Neural cell (in vitro differentiated cells): ENCODE measurements at regions not wholly inside any gene's neighbourhood (a gene's known extent, or its start where the extent isn't known, plus 50 kb on each side); places are given as distances from the start of the nearest gene placed in this dataset.

Source experiments
- H2AFZ ChIP-seq: fragments of 200-600, 300-800 bp; sonication (generic), shearing (Covaris generic); 2 replicates; pipeline ENCODE4 v1.6.0; 2014; ENCODE audit warnings: low read depth, mild to moderate bottlenecking, antibody characterized with exemption, low read length, moderate library complexity
- H3F3A ChIP-seq: fragments of 200-600 bp; shearing (Covaris generic); 2 replicates; pipeline ENCODE4 v1.6.1; 2016; ENCODE audit warnings: mild to moderate bottlenecking, moderate library complexity, mixed read lengths, antibody characterized with exemption, low read length; ENCODE audit not compliant: insufficient read depth, poor library complexity, severe bottlenecking
- H3K27ac ChIP-seq: fragments of 200-600, 300-800 bp; sonication (generic), shearing (Covaris generic); 2 replicates; pipeline ENCODE4 v1.5.1; 2014; ENCODE audit warnings: mild to moderate bottlenecking, low read length, moderate library complexity
- H3K27me3 ChIP-seq: fragments of 300-800, 200-600 bp; sonication (generic), shearing (Covaris generic); 2 replicates; pipeline ENCODE4 v1.6.0; 2014; ENCODE audit warnings: mild to moderate bottlenecking, low read depth, low read length, moderate library complexity; ENCODE audit not compliant: insufficient read depth
- H3K36me3 ChIP-seq: fragments of 300-800, 200-600 bp; sonication (generic), shearing (Covaris generic); 2 replicates; pipeline ENCODE4 v1.5.1; 2014; ENCODE audit warnings: mild to moderate bottlenecking, antibody characterized with exemption, low read length, moderate library complexity; ENCODE audit not compliant: insufficient read depth
- H3K4me2 ChIP-seq: fragments of 300-800, 200-600 bp; sonication (generic), shearing (Covaris generic); 2 replicates; pipeline ENCODE4 v1.6.0; 2014; ENCODE audit warnings: mild to moderate bottlenecking, low read length
- H3K4me3 ChIP-seq: fragments of 300-800, 200-600 bp; sonication (generic), shearing (Covaris generic); 2 replicates; pipeline ENCODE4 v1.5.1; 2014; ENCODE audit warnings: mild to moderate bottlenecking, low read length, moderate library complexity
- H3K79me2 ChIP-seq: fragments of 200-600 bp; shearing (Covaris generic); replicated peaks from 2 replicates; pipeline ENCODE4 v1.6.0; 2014; ENCODE audit warnings: mild to moderate bottlenecking, low read length, moderate library complexity; ENCODE audit not compliant: insufficient read depth
- H3K9ac ChIP-seq: fragments of 300-800, 200-600 bp; sonication (generic), shearing (Covaris generic); 2 replicates; pipeline ENCODE4 v1.6.1; 2016; ENCODE audit warnings: mild to moderate bottlenecking, low read length, mixed read lengths
- H3K9me2 ChIP-seq: fragments of 200-600 bp; shearing (Covaris generic); 2 replicates; pipeline ENCODE4 v1.6.1; 2016; ENCODE audit warnings: mild to moderate bottlenecking, low read length, mixed read lengths; ENCODE audit not compliant: insufficient read depth
- H3K9me3 ChIP-seq: fragments of 200-600, 300-800 bp; sonication (generic), shearing (Covaris generic); 2 replicates; pipeline ENCODE4 v1.6.1; 2016; ENCODE audit warnings: mild to moderate bottlenecking, mixed run types, low read length, moderate library complexity, mixed read lengths
- H4K20me1 ChIP-seq: fragments of 200-600 bp; shearing (Covaris generic); 2 replicates; pipeline ENCODE4 v1.6.1; 2016; ENCODE audit warnings: mild to moderate bottlenecking, mixed run types; ENCODE audit not compliant: insufficient read depth
- CTCF ChIP-seq: fragments of 450-650 bp; IDR thresholded peaks from 2 replicates; pipeline ENCODE4 v1.5.1; 2014; ENCODE audit warnings: antibody characterized with exemption, mild to moderate bottlenecking, moderate library complexity; ENCODE audit not compliant: poor library complexity, severe bottlenecking
- EP300 ChIP-seq: fragments of 450-650 bp; conservative IDR thresholded peaks from 2 replicates; pipeline ENCODE4 v1.6.1; 2014; ENCODE audit warnings: antibody characterized with exemption, mild to moderate bottlenecking, moderate library complexity; ENCODE audit not compliant: poor library complexity, severe bottlenecking
- EZH2 ChIP-seq: fragments of 200-600, 300-800 bp; shearing (Covaris generic), sonication (generic); IDR thresholded peaks from 2 replicates; pipeline ENCODE4 v1.6.1; 2014; ENCODE audit warnings: antibody characterized with exemption, low read length, borderline replicate concordance, mild to moderate bottlenecking; ENCODE audit not compliant: insufficient read depth, poor library complexity, severe bottlenecking
- MXI1 ChIP-seq: fragments of 450-650 bp; conservative IDR thresholded peaks from 2 replicates; pipeline ENCODE4 v1.6.1; 2014; ENCODE audit warnings: antibody characterized with exemption, mild to moderate bottlenecking; ENCODE audit not compliant: poor library complexity, severe bottlenecking
- POLR2AphosphoS5 ChIP-seq: IDR thresholded peaks from 2 replicates; pipeline ENCODE4 v1.6.1; 2012
- RAD21 ChIP-seq: fragments of 450-650 bp; conservative IDR thresholded peaks from 2 replicates; pipeline ENCODE4 v1.6.1; 2014; ENCODE audit warnings: antibody characterized with exemption, mild to moderate bottlenecking, moderate library complexity
- SMC3 ChIP-seq: fragments of 450-650 bp; conservative IDR thresholded peaks from 2 replicates; pipeline ENCODE4 v1.6.1; 2014; ENCODE audit warnings: antibody characterized with exemption, mild to moderate bottlenecking, moderate library complexity; ENCODE audit not compliant: poor library complexity
- TAF1 ChIP-seq: IDR thresholded peaks from 2 replicates; pipeline ENCODE4 v1.6.1; 2012; ENCODE audit warnings: low read depth
- TF ChIP-seq, protein P1 (sequence below): IDR thresholded peaks from 2 replicates; pipeline ENCODE4 v1.6.1; 2012; ENCODE audit warnings: borderline replicate concordance

DNA sequence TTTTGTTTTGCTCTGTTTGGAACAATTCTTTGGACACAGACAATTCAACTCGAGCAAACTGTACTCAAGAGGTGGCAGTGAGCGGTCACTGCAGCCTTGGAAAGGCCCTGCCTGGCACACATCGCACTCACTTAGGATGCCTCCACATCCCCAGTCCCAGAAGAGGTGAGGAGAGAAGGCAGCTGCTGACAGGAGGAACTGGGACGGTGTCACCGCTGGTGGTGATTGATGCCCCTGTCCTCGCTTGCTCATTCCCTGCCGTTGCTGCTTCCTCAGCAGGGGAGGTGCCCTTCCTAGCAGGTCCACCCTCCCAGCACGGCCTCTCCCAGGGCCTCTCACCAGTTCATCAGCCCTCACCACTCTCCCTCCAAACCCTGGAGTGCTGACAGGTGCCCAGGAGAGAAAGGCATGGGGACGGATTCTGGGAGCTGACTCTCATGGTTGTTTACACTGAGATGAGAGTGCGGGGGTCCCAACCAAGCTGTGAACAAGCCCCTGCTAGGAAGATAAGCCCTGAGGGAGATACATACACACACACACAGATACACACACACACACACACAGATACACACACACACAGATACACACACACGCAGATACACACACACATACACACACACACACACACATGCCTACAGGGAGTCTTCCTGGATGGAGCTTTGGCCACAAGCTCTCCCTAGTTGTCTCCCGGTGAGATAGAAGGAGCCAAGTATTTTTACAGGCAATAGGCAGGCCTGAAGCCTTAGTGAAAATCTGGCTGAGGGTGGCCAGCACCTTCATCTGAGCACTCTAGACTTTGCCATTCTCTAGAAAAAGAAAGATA is 101.1 kb downstream of the CDC7 start:
- no peaks in the 10 kb centered on the region for H3F3A ChIP-seq
- no peak overlapping the region for H2AFZ ChIP-seq
- H4K20me1 ChIP-seq, result no peaks in the 10 kb centered on the region
- H3K4me2 ChIP-seq, result no peak overlapping the region
- no peak overlapping the region for H3K27ac ChIP-seq
- TF ChIP-seq TAF1, result no peak
- TF ChIP-seq EZH2, result no peak
- TF ChIP-seq RAD21, result no peak
- TF ChIP-seq SMC3, result no peak
- no peak for TF ChIP-seq MXI1
- no peak for TF ChIP-seq POLR2AphosphoS5
- TF ChIP-seq, protein P1, sequence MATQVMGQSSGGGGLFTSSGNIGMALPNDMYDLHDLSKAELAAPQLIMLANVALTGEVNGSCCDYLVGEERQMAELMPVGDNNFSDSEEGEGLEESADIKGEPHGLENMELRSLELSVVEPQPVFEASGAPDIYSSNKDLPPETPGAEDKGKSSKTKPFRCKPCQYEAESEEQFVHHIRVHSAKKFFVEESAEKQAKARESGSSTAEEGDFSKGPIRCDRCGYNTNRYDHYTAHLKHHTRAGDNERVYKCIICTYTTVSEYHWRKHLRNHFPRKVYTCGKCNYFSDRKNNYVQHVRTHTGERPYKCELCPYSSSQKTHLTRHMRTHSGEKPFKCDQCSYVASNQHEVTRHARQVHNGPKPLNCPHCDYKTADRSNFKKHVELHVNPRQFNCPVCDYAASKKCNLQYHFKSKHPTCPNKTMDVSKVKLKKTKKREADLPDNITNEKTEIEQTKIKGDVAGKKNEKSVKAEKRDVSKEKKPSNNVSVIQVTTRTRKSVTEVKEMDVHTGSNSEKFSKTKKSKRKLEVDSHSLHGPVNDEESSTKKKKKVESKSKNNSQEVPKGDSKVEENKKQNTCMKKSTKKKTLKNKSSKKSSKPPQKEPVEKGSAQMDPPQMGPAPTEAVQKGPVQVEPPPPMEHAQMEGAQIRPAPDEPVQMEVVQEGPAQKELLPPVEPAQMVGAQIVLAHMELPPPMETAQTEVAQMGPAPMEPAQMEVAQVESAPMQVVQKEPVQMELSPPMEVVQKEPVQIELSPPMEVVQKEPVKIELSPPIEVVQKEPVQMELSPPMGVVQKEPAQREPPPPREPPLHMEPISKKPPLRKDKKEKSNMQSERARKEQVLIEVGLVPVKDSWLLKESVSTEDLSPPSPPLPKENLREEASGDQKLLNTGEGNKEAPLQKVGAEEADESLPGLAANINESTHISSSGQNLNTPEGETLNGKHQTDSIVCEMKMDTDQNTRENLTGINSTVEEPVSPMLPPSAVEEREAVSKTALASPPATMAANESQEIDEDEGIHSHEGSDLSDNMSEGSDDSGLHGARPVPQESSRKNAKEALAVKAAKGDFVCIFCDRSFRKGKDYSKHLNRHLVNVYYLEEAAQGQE, result no peak
- no peak for TF ChIP-seq CTCF
- no peak for TF ChIP-seq EP300
- H3K27me3 ChIP-seq, result no peaks in the 10 kb centered on the region
- H3K79me2 ChIP-seq, result no peaks in the 10 kb centered on the region
- H3K36me3 ChIP-seq, result no peaks in the 10 kb centered on the region
- H3K4me3 ChIP-seq, result no peak overlapping the region
- no peak overlapping the region for H3K9ac ChIP-seq
- no peaks in the 10 kb centered on the region for H3K9me2 ChIP-seq
- H3K9me3 ChIP-seq, result no peaks in the 10 kb centered on the region

- no peaks in the 10 kb centered on the region for H3K9me2 ChIP-seq
- H3K27ac ChIP-seq, result no peak overlapping the region
- H3K4me2 ChIP-seq, result no peak overlapping the region
- no peak for TF ChIP-seq TAF1
- TF ChIP-seq SMC3, result no peak
- TF ChIP-seq EP300, result no peak
- no peak for TF ChIP-seq EZH2
- no peak for TF ChIP-seq MXI1
- TF ChIP-seq CTCF, result no peak
- TF ChIP-seq POLR2AphosphoS5, result no peak
- no peak for TF ChIP-seq RAD21
- TF ChIP-seq, protein P1, result no peak
- no peaks in the 10 kb centered on the region for H3F3A ChIP-seq
- H3K36me3 ChIP-seq, result no peaks in the 10 kb centered on the region
- H3K9me3 ChIP-seq, result no peaks in the 10 kb centered on the region
- H3K27me3 ChIP-seq, result no peaks in the 10 kb centered on the region
- no peak overlapping the region for H2AFZ ChIP-seq
- H3K4me3 ChIP-seq, result no peak overlapping the region
- H3K79me2 ChIP-seq, result no peaks in the 10 kb centered on the region
- no peaks in the 10 kb centered on the region for H4K20me1 ChIP-seq
- no peak overlapping the region for H3K9ac ChIP-seq
Observed at GRCh38 chr1:91603409-91603808, 102.8 kb downstream of the CDC7 start.
